Mucosa of rectum (tissue), 2 donors: ENCODE measurements at regions not wholly inside any gene's neighbourhood (a gene's known extent, or its start where the extent isn't known, plus 50 kb on each side); places are given as distances from the start of the nearest gene placed in this dataset.

Source experiments
- H3K27ac ChIP-seq, 2 donors: one replicate each; pipeline ENCODE4 v1.7.0; 2013; ENCODE audit warnings: inconsistent platforms in 2 of 2, low read depth in 2 of 2, low read length in 2 of 2
- H3K27me3 ChIP-seq, 2 donors: one replicate each; pipeline ENCODE4 v1.7.0; 2013; ENCODE audit warnings: low read length in 2 of 2; ENCODE audit not compliant: control insufficient read depth in 2 of 2, insufficient read depth in 2 of 2
- H3K36me3 ChIP-seq, 2 donors: one replicate each; pipeline ENCODE4 v1.7.0; 2013; ENCODE audit warnings: low read length in 2 of 2; ENCODE audit not compliant: control insufficient read depth in 2 of 2, insufficient read depth in 2 of 2
- H3K4me1 ChIP-seq, 2 donors: one replicate each; pipeline ENCODE4 v1.7.0; 2013; ENCODE audit warnings: low read length in 2 of 2, mild to moderate bottlenecking in 1 of 2; ENCODE audit not compliant: control insufficient read depth in 2 of 2, insufficient read depth in 2 of 2
- H3K4me3 ChIP-seq, 2 donors: one replicate each; pipeline ENCODE4 v1.7.0; 2013; ENCODE audit warnings: low read length in 2 of 2
- H3K9ac ChIP-seq, 2 donors: one replicate each; pipeline ENCODE4 v1.7.0; 2013; ENCODE audit warnings: low read length in 2 of 2, low read depth in 1 of 2, mild to moderate bottlenecking in 1 of 2
- H3K9me3 ChIP-seq, 2 donors: one replicate each; pipeline ENCODE4 v1.7.0; 2013; ENCODE audit warnings: low read length in 2 of 2; ENCODE audit not compliant: control insufficient read depth in 2 of 2
- donor health status: healthy.
- donor health status: Normal muscosa, but diverticular disease.

DNA sequence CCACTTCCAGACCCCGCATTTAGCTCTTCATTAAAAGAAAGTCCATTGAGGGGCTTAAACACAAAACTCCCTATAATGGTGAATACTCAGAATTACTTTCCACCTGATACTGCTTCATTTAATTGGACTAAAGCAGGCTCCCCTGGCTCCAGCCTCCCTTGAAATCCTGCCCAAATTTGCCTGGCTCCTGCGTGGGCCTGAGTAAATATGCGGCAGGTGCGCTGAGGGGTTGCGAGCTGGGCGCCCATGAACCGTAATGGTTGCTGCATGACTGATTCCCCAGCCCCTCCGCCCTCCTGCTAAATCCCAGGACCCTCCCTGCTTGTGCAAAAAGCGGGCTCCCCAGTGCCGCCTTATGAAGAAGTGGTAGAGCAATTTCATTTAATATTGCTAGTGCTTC lies 639.7 kb downstream of the BNC2 start:
- Histone ChIP-seq H3K9ac (no peak overlapping the region), H3K27ac (no peak overlapping the region), H3K36me3 (no peaks in the 10 kb centered on the region), H3K4me3 (no peak overlapping the region), H3K4me1 (no peaks in the 10 kb centered on the region), H3K9me3 (no peaks in the 10 kb centered on the region), H3K27me3 (no peaks in the 10 kb centered on the region)

DNA sequence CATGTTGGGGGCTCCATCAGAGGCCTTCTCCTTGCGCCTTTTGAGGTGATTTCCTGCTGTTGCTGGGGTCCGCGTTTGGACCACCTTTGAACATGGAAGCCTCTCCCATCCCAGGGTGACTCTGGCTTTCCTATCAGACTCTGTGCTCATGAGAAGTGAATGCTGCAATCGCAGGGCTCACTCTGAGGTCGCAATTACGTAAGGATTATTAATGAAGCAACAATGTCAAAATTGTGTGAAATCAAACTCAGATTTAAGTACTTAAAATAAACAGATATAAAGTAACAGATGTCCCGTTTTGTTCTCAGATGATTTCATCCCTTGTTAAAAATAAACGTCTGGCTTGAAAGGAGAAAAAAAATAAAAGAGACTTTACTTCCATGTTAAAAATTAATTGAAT lies 634.2 kb downstream of the BNC2 start:
- H3K36me3 ChIP-seq, result no peaks in the 10 kb centered on the region
- H3K9me3 ChIP-seq, result no peaks in the 10 kb centered on the region
- H3K9ac ChIP-seq, result no peak overlapping the region
- no peak overlapping the region for H3K27ac ChIP-seq
- no peak overlapping the region for H3K4me3 ChIP-seq
- no peaks in the 10 kb centered on the region for H3K4me1 ChIP-seq
- H3K27me3 ChIP-seq, result no peaks in the 10 kb centered on the region

DNA sequence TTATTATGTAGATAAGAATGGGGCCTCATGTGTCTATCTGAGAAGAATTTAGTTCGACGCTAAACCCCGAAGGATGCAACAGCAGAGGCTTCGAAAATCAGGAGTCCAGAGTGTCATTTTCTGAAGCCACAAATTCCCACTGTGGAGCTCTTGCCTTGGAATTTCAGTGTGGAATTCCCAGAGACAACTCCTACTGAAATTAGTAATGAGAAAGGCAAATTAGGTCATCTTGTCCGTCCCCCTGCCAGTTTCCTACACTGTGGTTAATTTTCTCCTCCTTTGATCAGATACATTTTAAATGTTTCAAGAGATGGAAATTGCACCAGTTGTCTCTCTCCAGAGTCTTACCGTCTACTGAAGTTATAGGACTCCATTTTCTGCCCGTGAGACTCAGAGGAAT lies 633.6 kb downstream of the BNC2 start:
- Histone ChIP-seq H3K36me3 (no peaks in the 10 kb centered on the region), H3K27ac (no peak overlapping the region), H3K4me1 (no peaks in the 10 kb centered on the region)

DNA sequence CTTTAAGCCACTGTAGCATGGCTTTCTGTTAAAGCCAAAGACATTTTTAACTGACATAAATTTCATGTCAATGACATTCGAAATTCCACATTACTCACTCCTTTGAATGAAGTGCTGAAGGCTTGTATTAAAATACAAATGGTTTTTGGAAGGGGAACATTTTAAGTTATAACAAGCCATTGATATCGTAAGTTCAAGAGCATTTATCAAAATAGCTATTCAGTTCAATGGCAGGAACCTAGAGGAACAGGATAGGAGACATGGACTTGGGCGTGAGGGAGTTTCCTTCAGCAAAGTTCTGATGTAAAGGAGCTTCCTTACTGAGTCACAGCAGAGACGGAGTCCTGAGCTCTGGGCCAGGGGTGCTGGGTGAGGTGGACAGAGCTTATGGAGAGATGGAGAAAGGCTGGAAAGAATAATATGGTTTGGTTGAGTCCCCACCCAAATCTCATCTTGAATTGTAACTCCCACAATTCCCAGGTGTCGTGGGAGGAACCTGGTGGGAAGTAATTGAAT lies 631.8 kb downstream of the BNC2 start:
- Histone ChIP-seq H3K36me3 (no peaks in the 10 kb centered on the region), H3K4me3 (no peak overlapping the region), H3K27me3 (no peaks in the 10 kb centered on the region), H3K27ac (no peak overlapping the region), H3K4me1 (no peaks in the 10 kb centered on the region), H3K9me3 (no peaks in the 10 kb centered on the region), H3K9ac (no peak overlapping the region)

More for the DNA sequence above, 633.6 kb downstream of the BNC2 start:
- Histone ChIP-seq H3K9me3 (no peaks in the 10 kb centered on the region), H3K27me3 (no peaks in the 10 kb centered on the region), H3K9ac (no peak overlapping the region), H3K4me3 (no peak overlapping the region)

DNA sequence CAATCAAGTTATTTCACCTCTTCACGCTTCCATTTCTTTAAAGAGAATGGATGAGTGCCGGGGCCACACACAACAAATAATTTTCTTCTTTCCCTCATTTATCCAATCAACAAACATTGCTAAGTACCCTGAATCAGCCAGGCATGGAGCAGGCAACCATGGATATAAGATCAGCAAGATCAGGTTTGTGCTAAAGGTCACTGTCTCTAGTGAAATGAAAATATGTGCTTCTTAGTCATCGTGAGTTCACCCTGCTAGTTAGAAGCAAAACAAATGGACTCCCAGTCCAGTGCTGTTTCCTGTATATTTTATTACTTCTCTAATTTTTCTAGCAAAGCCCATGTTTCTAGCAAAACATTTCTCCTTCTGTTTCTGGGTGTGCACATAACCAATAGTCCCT lies 629.2 kb downstream of the BNC2 start:
- Histone ChIP-seq H3K9ac (no peak overlapping the region), H3K4me3 (no peak overlapping the region), H3K27ac (no peak overlapping the region), H3K36me3 (no peaks in the 10 kb centered on the region), H3K27me3 (no peaks in the 10 kb centered on the region), H3K9me3 (no peaks in the 10 kb centered on the region), H3K4me1 (no peaks in the 10 kb centered on the region)

DNA sequence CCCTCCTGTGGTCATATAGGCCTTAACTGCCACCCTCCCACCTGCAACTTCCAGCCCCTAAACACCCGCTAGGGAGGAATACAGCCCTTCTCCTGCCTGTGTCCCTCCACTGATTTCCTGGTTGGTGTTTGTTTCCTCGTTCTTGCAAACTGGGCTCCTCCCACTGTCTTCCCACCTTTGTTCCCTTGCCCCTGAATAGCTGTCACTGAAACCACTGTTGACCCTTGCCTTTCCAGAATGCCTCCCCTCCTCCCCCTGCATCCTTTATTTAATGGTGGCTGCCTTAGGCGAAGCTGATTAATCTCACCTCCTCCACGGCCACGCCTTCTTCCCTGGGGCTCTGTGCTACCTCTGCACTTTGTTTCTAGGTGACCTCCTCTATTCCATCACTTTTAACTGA lies 626.7 kb downstream of the BNC2 start:
- H3K27me3 ChIP-seq, result no peaks in the 10 kb centered on the region
- H3K9ac ChIP-seq, result no peak overlapping the region
- H3K27ac ChIP-seq, result no peak overlapping the region

DNA sequence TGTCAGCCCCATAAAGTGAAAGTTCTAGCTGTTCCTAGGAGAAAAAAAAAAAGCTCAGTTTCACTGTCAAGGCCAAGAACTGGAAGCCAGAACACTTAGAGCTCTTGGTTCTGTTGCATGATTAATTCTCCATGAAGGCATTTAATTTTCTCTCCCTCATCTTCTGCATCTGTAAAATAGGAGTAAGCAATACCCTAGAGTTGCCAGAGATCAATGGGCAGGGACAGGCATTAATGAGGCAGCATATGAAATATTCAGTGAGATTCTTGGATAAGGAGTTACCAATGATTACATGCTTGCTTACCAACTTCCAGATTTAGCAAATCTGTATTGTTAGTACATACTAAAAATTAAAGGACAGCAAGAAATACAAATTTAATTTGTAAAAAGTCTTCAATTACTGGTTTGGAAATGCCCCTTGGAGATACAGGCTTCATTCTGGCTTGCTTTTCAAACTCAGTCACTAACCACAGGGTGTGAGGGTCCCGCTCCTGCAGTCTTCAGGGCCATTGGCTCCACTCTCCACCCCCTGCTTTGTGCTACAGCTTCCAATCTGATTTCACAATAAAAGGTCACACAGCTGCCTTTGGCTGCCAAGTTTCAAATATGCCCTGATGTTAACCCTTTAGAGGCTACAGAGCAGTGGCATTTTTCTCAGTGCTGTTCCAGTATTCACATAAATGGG lies 624.6 kb downstream of the BNC2 start:
- Histone ChIP-seq H3K9me3 (no peaks in the 10 kb centered on the region), H3K27ac (no peak overlapping the region), H3K27me3 (no peaks in the 10 kb centered on the region), H3K36me3 (no peaks in the 10 kb centered on the region), H3K4me3 (no peak overlapping the region), H3K9ac (no peak overlapping the region), H3K4me1 (no peaks in the 10 kb centered on the region)

More for the DNA sequence above, 626.7 kb downstream of the BNC2 start:
- Histone ChIP-seq H3K4me3 (no peak overlapping the region), H3K4me1 (no peaks in the 10 kb centered on the region), H3K9me3 (no peaks in the 10 kb centered on the region), H3K36me3 (no peaks in the 10 kb centered on the region)

DNA sequence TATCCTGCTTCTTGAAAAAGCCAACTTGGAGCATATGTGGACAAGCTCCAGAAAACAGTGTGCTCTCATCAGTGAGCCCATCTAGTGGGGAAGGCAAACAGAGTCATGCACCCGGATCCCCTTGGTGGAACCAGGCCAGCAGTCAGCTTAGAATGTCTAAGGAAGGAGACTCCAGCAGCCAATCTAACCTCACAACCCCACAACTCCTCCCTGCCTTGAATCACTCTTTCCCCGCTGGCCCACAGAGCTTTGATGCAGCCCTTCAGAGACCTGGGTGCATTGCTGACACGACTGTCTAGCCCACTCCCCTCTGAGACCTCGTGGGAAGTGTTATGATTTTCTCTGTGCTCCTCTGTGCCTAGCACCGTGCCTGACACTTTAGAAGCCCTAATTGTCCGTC lies 623.7 kb downstream of the BNC2 start:
- Histone ChIP-seq H3K9ac (no peak overlapping the region), H3K27me3 (no peaks in the 10 kb centered on the region), H3K9me3 (no peaks in the 10 kb centered on the region), H3K36me3 (no peaks in the 10 kb centered on the region), H3K27ac (no peak overlapping the region), H3K4me1 (no peaks in the 10 kb centered on the region), H3K4me3 (no peak overlapping the region)

DNA sequence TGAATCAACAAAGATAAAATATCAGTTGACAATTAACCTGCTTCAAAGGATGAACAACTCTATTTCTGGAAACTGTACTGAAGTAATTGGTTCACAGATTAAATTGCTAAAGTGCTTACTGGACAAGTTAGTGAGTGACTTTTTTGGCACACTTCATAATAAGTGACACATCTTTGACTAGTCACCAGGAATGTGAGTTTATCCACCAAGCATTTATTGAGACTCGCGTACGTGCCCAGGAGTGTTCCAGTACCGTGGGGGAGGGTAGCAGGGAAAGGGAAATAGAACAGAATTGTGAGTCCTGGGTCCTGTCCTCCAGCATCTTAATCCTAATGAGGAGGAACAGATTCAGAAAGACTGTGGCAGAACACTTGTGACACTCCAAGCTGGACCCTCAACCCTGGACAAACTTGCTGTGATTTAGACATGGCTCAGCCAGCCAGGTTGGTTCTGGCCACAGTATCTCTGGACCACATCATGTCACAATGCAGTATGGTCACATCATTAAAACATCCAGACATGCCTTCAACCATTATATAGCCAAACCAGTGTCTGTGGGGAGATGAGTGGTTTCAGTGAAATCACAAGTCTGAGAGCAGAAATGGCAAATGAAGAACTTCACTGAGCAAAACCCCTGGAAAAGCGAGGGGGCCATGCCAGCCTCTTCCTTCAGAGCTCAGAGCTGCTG lies 623.1 kb downstream of the BNC2 start:
- H3K36me3 ChIP-seq, result no peaks in the 10 kb centered on the region
- H3K4me1 ChIP-seq, result no peaks in the 10 kb centered on the region
- H3K4me3 ChIP-seq, result no peak overlapping the region
- no peaks in the 10 kb centered on the region for H3K27me3 ChIP-seq
- no peak overlapping the region for H3K9ac ChIP-seq
- H3K9me3 ChIP-seq, result no peaks in the 10 kb centered on the region
- no peak overlapping the region for H3K27ac ChIP-seq

DNA sequence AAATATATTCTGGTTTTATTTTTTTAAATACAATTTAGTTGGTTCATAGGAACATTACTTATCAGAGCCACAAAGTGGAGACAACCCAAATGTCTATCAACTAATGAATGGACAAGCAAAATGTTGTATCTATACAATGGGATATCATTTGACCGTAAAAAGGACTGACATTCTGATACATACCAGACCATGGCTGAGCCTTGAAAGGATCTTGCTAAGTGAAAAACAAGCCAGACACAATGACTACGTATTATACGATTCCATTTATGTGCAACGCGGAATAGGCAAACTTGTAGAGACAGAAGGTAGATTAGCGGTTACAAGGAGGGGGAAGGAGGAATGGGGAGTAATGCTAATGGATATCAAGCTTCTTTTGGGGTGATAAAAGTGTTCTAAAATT lies 621.6 kb downstream of the BNC2 start:
- no peaks in the 10 kb centered on the region for H3K36me3 ChIP-seq
- no peak overlapping the region for H3K27ac ChIP-seq
- no peak overlapping the region for H3K9ac ChIP-seq
- H3K4me3 ChIP-seq, result no peak overlapping the region
- H3K4me1 ChIP-seq, result no peaks in the 10 kb centered on the region
- H3K9me3 ChIP-seq, result no peaks in the 10 kb centered on the region
- no peaks in the 10 kb centered on the region for H3K27me3 ChIP-seq
